SK-N-SH treated with all-trans-retinoic acid at 6 μM for 48 hours (cell line): ENCODE measurements at regions not wholly inside any gene's neighbourhood (a gene's known extent, or its start where the extent isn't known, plus 50 kb on each side); places are given as distances from the start of the nearest gene placed in this dataset.

Experiments
- ATAC-seq: fragments of 200-7000 bp; cut with Tn5 transposase; 3 replicates; pipeline ENCODE4 v1.9.1; 2020; ENCODE audit warnings: mild to moderate bottlenecking, moderate library complexity
- CSDC2 ChIP-seq: fragments of 250-450 bp; sonication (Bioruptor Pico); IDR thresholded peaks from 2 replicates; pipeline ENCODE4 v1.5.0; 2020; ENCODE audit warnings: mild to moderate bottlenecking, moderate library complexity
- ESRRG ChIP-seq: fragments of 250-450 bp; sonication (Bioruptor Pico); IDR thresholded peaks from 2 replicates; pipeline ENCODE4 v1.6.1; 2021; ENCODE audit warnings: mild to moderate bottlenecking
- GLIS3 ChIP-seq: fragments of 250-450 bp; sonication (Bioruptor Pico); IDR thresholded peaks from 2 replicates; pipeline ENCODE4 v1.5.0; 2020; ENCODE audit warnings: mild to moderate bottlenecking, moderate library complexity
- ISL1 ChIP-seq: fragments of 250-450 bp; sonication (Bioruptor Pico); IDR thresholded peaks from 2 replicates; pipeline ENCODE4 v2.1.2; 2022; ENCODE audit warnings: mild to moderate bottlenecking, moderate library complexity
- OSR1 ChIP-seq: fragments of 250-450 bp; sonication (Bioruptor Pico); IDR thresholded peaks from 2 replicates; pipeline ENCODE4 v1.8.0; 2022; ENCODE audit warnings: moderate library complexity, mild to moderate bottlenecking, inconsistent platforms
- PPARA ChIP-seq: fragments of 250-450 bp; sonication (Bioruptor Pico); IDR thresholded peaks from 2 replicates; pipeline ENCODE4 v1.5.0; 2020; ENCODE audit warnings: mild to moderate bottlenecking, borderline replicate concordance
- RARB ChIP-seq: fragments of 250-450 bp; sonication (Bioruptor Pico); IDR thresholded peaks from 2 replicates; pipeline ENCODE4 v1.8.0; 2021; ENCODE audit warnings: mild to moderate bottlenecking, moderate library complexity
- SNAI2 ChIP-seq: fragments of 250-450 bp; sonication (Bioruptor Pico); IDR thresholded peaks from 2 replicates; pipeline ENCODE4 v1.5.0; 2020; ENCODE audit warnings: mild to moderate bottlenecking, moderate library complexity
- TCF4 ChIP-seq: fragments of 250-450 bp; sonication (Bioruptor Pico); IDR thresholded peaks from 2 replicates; pipeline ENCODE4 v1.8.0; 2021; ENCODE audit warnings: mild to moderate bottlenecking, moderate library complexity, borderline replicate concordance
- TOX ChIP-seq: fragments of 250-450 bp; sonication (Bioruptor Pico); IDR thresholded peaks from 2 replicates; pipeline ENCODE4 v1.8.0; 2021; ENCODE audit warnings: mild to moderate bottlenecking, moderate library complexity, borderline replicate concordance
- ZC3H10 ChIP-seq: fragments of 250-450 bp; sonication (Bioruptor Pico); IDR thresholded peaks from 2 replicates; pipeline ENCODE4 v1.5.1; 2021; ENCODE audit warnings: mild to moderate bottlenecking, moderate library complexity
- ZFP3 ChIP-seq: fragments of 250-450 bp; sonication (Bioruptor Pico); IDR thresholded peaks from 2 replicates; pipeline ENCODE4 v1.5.0; 2020; ENCODE audit warnings: mild to moderate bottlenecking, moderate library complexity
- ZFP30 ChIP-seq: fragments of 450-650 bp; formaldehyde crosslinking; IDR thresholded peaks from 2 replicates; pipeline ENCODE4 v1.5.0; 2022; ENCODE audit warnings: mild to moderate bottlenecking, moderate library complexity
- ZNF565 ChIP-seq: fragments of 450-650 bp; formaldehyde crosslinking; conservative IDR thresholded peaks from 2 replicates; pipeline ENCODE4 v1.5.0; 2020; ENCODE audit warnings: low read depth, mild to moderate bottlenecking, moderate library complexity
- ZNF70 ChIP-seq: fragments of 450-650 bp; formaldehyde crosslinking; IDR thresholded peaks from 2 replicates; pipeline ENCODE4 v1.5.0; 2020; ENCODE audit warnings: mild to moderate bottlenecking, moderate library complexity
- ZNF8 ChIP-seq: fragments of 450-650 bp; formaldehyde crosslinking; IDR thresholded peaks from 2 replicates; pipeline ENCODE4 v1.5.0; 2020; ENCODE audit warnings: mild to moderate bottlenecking, moderate library complexity
- TF ChIP-seq, protein P1 (sequence below): fragments of 250-450 bp; sonication (Bioruptor Pico); IDR thresholded peaks from 2 replicates; pipeline ENCODE4 v1.5.0; 2020; ENCODE audit warnings: mild to moderate bottlenecking, moderate library complexity
- TF ChIP-seq, protein P2 (sequence below): fragments of 250-450 bp; sonication (Bioruptor Pico); IDR thresholded peaks from 2 replicates; pipeline ENCODE4 v1.8.0; 2020; ENCODE audit warnings: mild to moderate bottlenecking, moderate library complexity, borderline replicate concordance
- TF ChIP-seq, protein P3 (sequence below): fragments of 250-450 bp; sonication (Bioruptor Pico); IDR thresholded peaks from 2 replicates; pipeline ENCODE4 v1.5.1; 2020; ENCODE audit warnings: low read depth, mild to moderate bottlenecking, moderate library complexity

DNA sequence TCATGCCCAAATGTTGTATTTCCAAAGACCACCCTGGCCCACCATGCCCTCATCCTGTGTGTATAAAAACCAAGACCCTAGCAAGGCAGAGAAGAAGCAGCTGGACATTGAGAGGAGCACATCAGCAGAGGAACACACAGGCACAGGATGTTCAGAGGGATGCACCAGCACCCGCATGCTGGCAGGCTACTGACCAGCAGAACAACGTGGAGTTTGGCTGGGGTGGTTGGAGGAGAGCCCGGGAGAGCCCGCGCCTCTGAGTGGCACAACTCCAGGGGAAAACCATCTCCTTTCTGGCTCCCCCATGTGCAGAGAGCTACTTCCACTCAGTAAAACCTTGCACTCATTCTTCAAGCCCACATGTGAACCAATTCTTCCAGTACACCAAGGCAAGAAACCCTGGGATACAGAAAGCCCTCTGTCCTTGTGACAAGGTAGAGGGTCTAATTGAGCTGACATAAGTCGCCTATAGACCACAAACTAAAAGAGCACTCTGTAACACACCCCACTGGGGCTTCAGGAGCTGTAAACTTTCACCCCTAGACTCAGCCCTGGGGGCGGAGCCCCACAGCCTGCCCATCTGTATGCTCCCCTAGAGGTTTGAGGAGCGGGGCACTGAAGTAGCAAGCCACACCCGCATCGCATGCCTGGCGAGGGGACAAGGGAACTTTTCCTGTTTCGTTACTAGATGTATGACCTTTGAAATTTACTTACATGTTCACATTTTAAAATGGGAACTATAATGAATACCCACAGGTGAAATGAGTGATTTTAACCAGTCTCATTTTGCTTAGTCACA is 831.5 kb upstream of the CITED2 start:
- TF ChIP-seq RARB (CRISPR knock-in tag) (no peak), ZNF565 (CRISPR knock-in tag) (no peak), ESRRG (CRISPR knock-in tag) (no peak), ZFP30 (CRISPR knock-in tag) (no peak), PPARA (CRISPR knock-in tag) (no peak), ISL1 (CRISPR knock-in tag) (no peak), TCF4 (CRISPR knock-in tag) (no peak), OSR1 (CRISPR knock-in tag) (no peak), ZNF8 (no peak), ZC3H10 (CRISPR knock-in tag) (no peak), ZNF70 (CRISPR knock-in tag) (no peak), TOX (CRISPR knock-in tag) (no peak), ZFP3 (CRISPR knock-in tag) (no peak), GLIS3 (no peak)
- TF ChIP-seq, protein P1, sequence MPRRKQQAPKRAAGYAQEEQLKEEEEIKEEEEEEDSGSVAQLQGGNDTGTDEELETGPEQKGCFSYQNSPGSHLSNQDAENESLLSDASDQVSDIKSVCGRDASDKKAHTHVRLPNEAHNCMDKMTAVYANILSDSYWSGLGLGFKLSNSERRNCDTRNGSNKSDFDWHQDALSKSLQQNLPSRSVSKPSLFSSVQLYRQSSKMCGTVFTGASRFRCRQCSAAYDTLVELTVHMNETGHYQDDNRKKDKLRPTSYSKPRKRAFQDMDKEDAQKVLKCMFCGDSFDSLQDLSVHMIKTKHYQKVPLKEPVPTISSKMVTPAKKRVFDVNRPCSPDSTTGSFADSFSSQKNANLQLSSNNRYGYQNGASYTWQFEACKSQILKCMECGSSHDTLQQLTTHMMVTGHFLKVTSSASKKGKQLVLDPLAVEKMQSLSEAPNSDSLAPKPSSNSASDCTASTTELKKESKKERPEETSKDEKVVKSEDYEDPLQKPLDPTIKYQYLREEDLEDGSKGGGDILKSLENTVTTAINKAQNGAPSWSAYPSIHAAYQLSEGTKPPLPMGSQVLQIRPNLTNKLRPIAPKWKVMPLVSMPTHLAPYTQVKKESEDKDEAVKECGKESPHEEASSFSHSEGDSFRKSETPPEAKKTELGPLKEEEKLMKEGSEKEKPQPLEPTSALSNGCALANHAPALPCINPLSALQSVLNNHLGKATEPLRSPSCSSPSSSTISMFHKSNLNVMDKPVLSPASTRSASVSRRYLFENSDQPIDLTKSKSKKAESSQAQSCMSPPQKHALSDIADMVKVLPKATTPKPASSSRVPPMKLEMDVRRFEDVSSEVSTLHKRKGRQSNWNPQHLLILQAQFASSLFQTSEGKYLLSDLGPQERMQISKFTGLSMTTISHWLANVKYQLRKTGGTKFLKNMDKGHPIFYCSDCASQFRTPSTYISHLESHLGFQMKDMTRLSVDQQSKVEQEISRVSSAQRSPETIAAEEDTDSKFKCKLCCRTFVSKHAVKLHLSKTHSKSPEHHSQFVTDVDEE (CRISPR knock-in tag), result no peak
- ATAC-seq, result no peak

DNA sequence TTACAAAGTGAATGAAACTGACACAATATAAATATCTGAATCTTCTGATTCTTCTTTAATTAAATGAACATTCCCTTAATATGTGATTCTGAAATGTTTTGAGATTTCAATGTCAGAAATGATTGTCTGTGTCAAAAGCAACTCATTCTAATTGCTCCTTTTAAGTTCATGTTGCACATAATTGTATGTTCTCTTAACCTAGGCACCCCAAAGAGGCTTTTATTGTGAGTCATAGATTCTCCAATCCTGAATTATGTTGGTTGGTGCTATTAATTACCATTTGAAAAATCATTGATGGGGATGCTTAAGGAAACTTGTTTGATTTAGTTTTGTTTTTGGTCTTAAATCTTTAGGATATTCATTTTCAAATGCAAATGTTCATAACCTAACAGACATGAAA is 829.7 kb upstream of the CITED2 start:
- ATAC-seq, result peak; percentile 50
- TF ChIP-seq CSDC2 (no peak), ISL1 (CRISPR knock-in tag) (peak; percentile 78)

DNA sequence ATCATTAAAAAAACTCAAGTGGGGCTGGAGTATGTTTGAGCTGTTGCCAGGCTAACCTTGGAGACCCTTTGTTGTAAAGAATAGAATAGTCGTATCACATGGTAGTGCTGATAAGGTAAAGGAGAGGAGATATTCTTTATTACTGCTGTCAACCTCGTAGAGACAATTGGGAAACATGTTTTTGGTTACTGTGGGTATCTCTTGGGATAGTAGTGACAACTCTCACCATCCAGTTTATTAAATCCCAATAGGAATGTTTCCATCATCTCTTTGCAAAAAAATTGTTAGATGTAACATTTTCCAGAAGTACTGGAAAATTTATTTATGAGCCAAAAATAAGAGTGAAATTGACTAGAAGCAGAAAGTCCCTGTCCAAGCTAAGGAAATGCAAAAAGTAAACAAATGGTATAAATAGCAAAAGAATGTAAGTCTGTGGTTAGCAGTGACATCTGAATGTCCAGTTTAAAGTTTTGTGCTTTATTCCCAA is 829.3 kb upstream of the CITED2 start:
- TF ChIP-seq TOX (CRISPR knock-in tag), result peak; percentile 61
- TF ChIP-seq ZNF565 (CRISPR knock-in tag), result no peak
- ATAC-seq, result peak; percentile 94

DNA sequence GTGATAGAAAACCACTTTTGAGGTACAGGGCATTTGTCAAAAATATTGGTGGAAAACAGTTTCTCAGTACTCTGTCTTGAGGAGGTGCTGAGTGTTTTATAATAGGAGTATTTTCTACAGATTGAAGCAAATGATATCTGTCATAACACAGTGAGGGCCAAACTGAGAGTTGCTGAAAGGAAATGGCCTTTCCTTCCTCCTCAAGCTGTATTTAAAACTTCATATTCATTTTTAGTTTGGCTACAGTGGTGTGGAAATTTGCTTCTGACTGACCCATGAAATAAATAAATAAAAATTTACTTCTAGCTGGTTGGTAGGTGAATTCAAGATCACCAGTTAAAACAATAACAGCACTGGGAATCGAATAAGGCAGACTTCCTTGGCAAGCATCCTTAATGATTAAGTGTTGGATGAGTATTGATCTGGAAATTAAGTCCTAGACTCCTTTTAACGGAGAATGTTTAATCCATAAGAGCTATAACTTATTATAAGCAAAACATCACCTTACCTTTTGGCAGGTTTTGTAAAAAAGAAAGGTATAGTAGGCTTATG is 828.6 kb upstream of the CITED2 start:
- ATAC-seq, result no peak
- TF ChIP-seq, protein P1 (CRISPR knock-in tag), result no peak
- TF ChIP-seq ESRRG (CRISPR knock-in tag) (no peak), TCF4 (CRISPR knock-in tag) (no peak), TOX (CRISPR knock-in tag) (no peak), OSR1 (CRISPR knock-in tag) (no peak), ZC3H10 (CRISPR knock-in tag) (no peak), SNAI2 (CRISPR knock-in tag) (no peak), ZNF8 (no peak)
- TF ChIP-seq, protein P2, sequence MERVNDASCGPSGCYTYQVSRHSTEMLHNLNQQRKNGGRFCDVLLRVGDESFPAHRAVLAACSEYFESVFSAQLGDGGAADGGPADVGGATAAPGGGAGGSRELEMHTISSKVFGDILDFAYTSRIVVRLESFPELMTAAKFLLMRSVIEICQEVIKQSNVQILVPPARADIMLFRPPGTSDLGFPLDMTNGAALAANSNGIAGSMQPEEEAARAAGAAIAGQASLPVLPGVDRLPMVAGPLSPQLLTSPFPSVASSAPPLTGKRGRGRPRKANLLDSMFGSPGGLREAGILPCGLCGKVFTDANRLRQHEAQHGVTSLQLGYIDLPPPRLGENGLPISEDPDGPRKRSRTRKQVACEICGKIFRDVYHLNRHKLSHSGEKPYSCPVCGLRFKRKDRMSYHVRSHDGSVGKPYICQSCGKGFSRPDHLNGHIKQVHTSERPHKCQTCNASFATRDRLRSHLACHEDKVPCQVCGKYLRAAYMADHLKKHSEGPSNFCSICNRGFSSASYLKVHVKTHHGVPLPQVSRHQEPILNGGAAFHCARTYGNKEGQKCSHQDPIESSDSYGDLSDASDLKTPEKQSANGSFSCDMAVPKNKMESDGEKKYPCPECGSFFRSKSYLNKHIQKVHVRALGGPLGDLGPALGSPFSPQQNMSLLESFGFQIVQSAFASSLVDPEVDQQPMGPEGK (CRISPR knock-in tag), result no peak
- TF ChIP-seq, protein P3, sequence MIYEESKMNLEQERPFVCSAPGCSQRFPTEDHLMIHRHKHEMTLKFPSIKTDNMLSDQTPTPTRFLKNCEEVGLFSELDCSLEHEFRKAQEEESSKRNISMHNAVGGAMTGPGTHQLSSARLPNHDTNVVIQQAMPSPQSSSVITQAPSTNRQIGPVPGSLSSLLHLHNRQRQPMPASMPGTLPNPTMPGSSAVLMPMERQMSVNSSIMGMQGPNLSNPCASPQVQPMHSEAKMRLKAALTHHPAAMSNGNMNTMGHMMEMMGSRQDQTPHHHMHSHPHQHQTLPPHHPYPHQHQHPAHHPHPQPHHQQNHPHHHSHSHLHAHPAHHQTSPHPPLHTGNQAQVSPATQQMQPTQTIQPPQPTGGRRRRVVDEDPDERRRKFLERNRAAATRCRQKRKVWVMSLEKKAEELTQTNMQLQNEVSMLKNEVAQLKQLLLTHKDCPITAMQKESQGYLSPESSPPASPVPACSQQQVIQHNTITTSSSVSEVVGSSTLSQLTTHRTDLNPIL (CRISPR knock-in tag), result no peak
